ENCODE measurements at regions not wholly inside any gene's neighbourhood (a gene's known extent, or its start where the extent isn't known, plus 50 kb on each side); places are given as distances from the start of the nearest gene placed in this dataset.

DNA sequence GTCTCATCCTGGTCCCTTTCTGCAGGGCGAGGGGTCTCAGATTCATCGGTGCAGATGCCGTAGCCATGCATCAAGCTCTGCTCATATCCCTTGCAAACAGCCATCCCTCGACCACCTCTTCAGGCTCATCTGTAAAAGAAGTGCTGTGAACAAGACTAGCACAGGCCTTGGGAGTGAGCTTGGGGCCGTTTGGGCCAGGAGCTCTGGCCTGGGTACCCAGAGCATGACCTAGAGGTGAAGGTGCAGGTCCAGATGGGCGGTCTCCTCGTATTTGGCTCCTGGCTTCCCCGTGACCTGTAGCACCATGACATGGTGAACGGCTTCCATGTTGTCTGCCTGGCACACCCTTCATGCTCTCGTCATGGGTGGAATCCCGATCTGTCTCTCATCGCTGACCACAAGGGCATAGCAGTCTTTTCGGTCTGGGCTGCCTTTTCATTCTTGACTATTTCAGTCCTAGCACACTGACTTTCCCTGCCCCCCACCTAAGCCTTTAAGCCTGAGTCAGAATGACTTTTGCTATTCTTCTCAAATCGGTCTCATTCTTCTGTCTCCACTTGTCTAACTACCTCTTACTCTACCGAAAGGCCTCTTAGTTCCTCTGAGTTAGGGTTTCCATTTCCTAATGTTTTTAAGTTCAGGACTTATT lies 216.0 kb downstream of the FOXL1 start:
- intact Hi-C loops (cut with DNase I) = no loop called here
- Histone ChIP-seq H3K9me3 (no peaks in the 10 kb centered on the region), H3K4me3 (no peak overlapping the region), H3K27ac (no peak overlapping the region), H3K4me1 (no peaks in the 10 kb centered on the region), H3K27me3 (peaks cover 0 to 12% (median 0%) of the 10 kb centered on the region in 9 donors), H3K36me3 (no peaks in the 10 kb centered on the region)
- ATAC-seq (no peak), DNase-seq (no peak)
- 87 to 94% (median 91%) methylated on average over 11 to 15 of the region's 15 CpGs for whole genome bisulfite sequencing, 4 donors
- TF ChIP-seq, protein P1, sequence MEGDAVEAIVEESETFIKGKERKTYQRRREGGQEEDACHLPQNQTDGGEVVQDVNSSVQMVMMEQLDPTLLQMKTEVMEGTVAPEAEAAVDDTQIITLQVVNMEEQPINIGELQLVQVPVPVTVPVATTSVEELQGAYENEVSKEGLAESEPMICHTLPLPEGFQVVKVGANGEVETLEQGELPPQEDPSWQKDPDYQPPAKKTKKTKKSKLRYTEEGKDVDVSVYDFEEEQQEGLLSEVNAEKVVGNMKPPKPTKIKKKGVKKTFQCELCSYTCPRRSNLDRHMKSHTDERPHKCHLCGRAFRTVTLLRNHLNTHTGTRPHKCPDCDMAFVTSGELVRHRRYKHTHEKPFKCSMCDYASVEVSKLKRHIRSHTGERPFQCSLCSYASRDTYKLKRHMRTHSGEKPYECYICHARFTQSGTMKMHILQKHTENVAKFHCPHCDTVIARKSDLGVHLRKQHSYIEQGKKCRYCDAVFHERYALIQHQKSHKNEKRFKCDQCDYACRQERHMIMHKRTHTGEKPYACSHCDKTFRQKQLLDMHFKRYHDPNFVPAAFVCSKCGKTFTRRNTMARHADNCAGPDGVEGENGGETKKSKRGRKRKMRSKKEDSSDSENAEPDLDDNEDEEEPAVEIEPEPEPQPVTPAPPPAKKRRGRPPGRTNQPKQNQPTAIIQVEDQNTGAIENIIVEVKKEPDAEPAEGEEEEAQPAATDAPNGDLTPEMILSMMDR (IDR thresholded peaks at IDR 0.05) = no peak
- TF ChIP-seq POLR2A (IDR thresholded peaks at IDR 0.05) = no peak

DNA sequence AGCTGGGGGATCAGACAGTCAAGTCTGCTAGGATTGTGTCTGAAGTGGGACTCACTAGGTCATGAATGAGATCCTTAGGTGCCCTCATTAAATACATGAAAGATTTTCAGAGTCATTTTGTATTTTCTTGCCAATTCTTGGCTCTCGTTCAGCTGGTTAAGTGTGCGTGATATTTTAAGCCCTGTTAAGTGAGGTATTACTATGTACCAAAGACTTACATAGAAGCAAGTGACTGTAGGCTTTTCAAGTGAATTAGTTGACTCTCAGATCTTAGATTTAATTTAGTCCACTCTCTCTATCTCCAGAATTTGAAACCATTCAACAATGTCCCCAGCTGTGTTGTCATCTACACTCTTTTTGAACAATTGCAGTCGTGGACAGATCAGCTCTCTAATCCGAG lies 219.4 kb downstream of the FOXL1 start:
- Histone ChIP-seq H3K9me3 (no peaks in the 10 kb centered on the region), H3K27ac (no peak overlapping the region), H3K4me1 (no peaks in the 10 kb centered on the region), H3K4me3 (no peak overlapping the region), H3K36me3 (no peaks in the 10 kb centered on the region), H3K27me3 (peaks cover 0 to 27% (median 0%) of the 10 kb centered on the region in 9 donors)
- 71 to 82% (median 80%) methylated on average over 4 of the region's 4 CpGs for WGBS, 4 donors
- no peak for TF ChIP-seq POLR2A (IDR thresholded peaks at IDR 0.05)
- TF ChIP-seq, protein P1 (IDR thresholded peaks at IDR 0.05) = no peak
- DNase-seq = no peak
- intact Hi-C loops (cut with DNase I) = no loop called here
- ATAC-seq = no peak

DNA sequence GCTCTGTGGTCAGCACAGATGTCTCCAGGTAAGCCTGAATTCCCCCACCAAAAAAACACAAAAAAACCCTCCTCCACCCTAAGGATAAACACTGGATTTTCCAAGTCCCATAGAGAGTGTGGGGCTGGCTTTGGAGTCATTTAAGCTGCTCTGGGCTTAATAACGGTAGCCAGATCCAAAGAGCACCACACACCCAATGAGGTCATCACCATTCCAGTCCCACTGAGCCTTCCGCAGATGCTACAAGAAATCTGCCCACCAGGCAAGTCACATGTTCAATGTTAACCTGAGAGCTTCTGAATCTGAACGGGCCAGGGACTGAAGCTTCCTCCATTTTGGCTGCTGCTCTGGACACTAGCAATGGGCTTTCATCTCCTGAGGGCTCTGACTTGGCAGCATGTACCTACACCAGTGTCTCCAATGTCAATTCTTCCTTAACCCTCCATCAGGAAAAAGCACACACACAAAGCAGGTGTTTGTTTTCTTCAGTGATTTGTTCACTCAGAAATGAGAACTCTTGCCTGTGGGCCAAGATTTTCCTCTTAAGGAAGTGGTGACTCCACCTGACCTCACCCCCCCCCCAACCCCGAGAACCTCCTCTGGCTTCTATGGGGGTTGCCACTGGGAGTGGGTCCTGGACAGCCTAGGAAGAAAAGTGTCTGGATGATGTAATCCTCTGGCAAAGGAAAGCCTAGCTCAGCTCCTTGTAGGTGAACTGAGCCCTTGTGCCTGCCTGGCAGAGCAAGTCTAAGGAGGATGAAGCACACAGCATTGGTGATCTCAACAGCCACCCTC lies 220.1 kb downstream of the FOXL1 start:
- ATAC-seq = peak in 2 of 4 donors; percentile 38 to 71
- 59 to 79% (median 64%) methylated on average over 3 to 4 of the region's 4 CpGs for WGBS, 4 donors

DNA sequence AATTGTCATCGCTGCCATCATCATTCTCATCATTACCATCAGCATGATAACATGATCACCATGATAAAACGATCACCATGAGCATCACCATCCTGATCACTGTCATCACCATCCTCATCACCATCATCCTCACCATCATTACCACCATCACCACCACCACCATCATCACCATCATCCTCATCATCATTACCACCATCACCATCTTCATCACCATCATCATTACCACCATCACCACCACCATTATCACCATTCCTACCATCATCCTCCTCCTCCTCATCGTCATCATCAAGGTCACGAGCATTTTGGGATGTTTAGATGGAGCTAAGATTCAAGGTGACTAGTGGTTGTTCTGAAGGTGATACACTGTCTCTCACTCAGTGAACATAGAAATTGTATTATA lies 221.0 kb downstream of the FOXL1 start:
- DNase-seq (no peak), ATAC-seq (no peak)
- H3K27ac ChIP-seq = no peak overlapping the region
- intact Hi-C loops (cut with DNase I) = no loop called here
- WGBS, 4 donors = 82 to 91% (median 89%) methylated on average over 4 of the region's 4 CpGs
- no peak overlapping the region for H3K4me3 ChIP-seq
- no peaks in the 10 kb centered on the region for H3K36me3 ChIP-seq
- no peaks in the 10 kb centered on the region for H3K9me3 ChIP-seq
- H3K4me1 ChIP-seq = peaks cover 0 to under 1% (median 0%) of the 10 kb centered on the region in 12 donors
- TF ChIP-seq, protein P1 (IDR thresholded peaks at IDR 0.05) = no peak
- TF ChIP-seq POLR2A (IDR thresholded peaks at IDR 0.05) = no peak
- peaks cover 0 to 19% (median 0%) of the 10 kb centered on the region in 9 donors for H3K27me3 ChIP-seq

More for the DNA sequence above, 220.1 kb downstream of the FOXL1 start:
- TF ChIP-seq, protein P1 (IDR thresholded peaks at IDR 0.05) = no peak
- no peak for TF ChIP-seq POLR2A (IDR thresholded peaks at IDR 0.05)
- DNase-seq = no peak
- Histone ChIP-seq H3K9me3 (no peaks in the 10 kb centered on the region), H3K4me3 (no peak overlapping the region), H3K4me1 (no peaks in the 10 kb centered on the region), H3K27ac (no peak overlapping the region), H3K36me3 (no peaks in the 10 kb centered on the region), H3K27me3 (peaks cover 0 to 26% (median 0%) of the 10 kb centered on the region in 9 donors)
- intact Hi-C loops (cut with DNase I) = no loop called here

Data from heart left ventricle (tissue), 16 donors.